HG03025 (cell line): ENCODE measurements at regions not wholly inside any gene's neighbourhood (a gene's known extent, or its start where the extent isn't known, plus 50 kb on each side); places are given as distances from the start of the nearest gene placed in this dataset.
"Not testable (repeated sequence)": the region's sequence is repeated elsewhere in the genome, so short reads cannot be mapped to it uniquely, and the experiment has no call there.

Experiments
- ATAC-seq: cut with Tn5 transposase; IDR thresholded peaks from one replicate; pipeline ENCODE4 v1.9.1; 2021; ENCODE audit warnings: mild to moderate bottlenecking, moderate library complexity; ENCODE audit not compliant: unreplicated experiment, low FRiP score

DNA sequence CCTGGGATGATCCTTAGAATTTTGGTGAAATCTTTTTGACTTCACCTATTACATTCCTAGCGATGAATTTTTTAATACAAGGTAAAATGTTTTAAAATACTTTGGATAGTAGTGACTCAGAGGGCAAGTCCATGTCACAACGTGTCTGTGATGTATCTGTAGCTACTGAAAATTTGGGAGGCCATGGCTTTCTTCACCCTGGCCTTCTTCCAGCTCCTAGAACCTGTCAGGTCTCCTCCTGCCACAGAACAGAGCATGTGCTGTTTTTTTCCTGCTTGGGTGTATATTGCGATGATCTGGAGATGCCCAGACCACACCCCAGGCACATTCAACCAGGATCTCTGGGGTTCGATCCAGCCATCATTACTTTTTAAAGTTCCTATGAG, 194.4 kb downstream of the BTBD3 start:
- ATAC-seq: no peak

DNA sequence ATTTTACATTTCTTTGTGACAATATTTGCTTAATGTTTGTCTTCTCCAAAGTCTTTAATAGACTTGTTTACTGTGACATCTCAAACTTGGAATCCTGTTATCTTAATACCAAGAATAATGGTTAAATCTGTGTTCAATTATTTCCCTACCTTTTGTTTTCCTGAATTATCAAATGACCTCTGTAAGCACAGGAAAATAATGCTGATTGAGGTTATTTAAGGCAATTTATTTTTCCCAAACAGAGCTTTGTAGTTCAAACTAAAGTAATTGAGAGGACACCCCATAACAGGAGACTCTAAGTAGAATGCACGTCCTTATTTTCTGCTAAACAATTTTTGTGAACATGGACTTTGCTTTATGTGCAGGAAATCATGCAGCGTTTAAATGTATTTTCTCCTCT, 195.0 kb downstream of the BTBD3 start:
- no peak for ATAC-seq

DNA sequence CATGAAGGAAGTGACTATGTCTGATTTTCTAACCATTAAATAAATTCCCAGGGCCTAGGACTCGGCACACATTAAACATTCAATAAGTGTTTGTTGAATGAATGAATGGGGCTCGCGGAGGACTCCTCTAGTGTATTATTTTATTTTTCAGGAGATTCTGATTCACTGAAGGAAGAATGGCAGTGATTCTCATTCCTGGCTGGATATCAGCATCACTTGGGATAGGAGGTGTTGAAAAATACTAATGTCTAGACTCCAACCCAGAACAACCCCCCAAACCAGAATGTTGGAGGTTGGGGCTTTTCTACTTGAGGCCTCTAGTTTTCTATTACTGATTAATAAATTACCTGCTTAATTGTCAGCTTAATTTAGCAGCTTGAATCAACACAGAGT, 195.4 kb downstream of the BTBD3 start:
- no peak for ATAC-seq

DNA sequence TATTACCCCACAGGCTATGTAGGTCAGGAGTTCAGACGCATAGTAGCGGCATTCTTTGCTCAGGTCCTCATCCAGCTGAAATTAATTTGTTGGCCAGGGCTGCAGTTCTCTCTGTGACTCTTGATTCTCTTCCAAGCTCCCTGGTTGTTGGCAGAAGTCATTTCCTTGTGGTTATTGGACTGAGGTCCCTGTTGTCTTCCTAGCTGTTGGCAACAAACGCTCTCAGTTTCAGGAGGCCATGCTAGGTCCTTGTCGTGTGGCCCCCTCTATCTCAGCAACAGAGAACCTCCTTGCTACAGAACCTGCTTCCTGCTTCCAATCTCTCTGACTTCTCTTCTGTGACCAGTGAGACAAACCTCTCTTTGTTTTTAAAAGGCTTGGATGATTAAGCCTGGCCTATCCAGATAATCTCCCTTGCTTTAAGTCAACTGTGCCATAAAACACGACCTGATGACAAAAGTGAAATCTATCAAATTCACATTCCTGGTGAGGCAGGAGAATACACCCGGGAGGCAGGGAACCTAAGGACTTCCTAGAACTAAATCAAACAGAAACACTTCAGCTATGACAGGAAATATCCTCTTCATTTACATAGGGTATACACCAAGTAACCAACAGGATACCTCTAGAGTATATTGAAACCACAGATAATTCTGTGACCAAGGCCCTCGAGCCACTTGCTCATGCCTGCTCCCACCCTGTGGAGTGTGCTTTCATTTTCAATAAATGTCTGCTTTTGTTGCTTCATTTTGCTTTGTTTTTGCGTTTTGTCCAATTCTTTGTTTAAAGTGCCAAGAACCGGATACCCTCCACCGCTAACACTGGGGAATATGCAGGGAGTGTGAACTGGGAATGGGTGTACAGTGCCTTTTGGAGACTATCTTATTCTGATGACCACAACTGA, 196.0 kb downstream of the BTBD3 start:
- ATAC-seq: no peak

DNA sequence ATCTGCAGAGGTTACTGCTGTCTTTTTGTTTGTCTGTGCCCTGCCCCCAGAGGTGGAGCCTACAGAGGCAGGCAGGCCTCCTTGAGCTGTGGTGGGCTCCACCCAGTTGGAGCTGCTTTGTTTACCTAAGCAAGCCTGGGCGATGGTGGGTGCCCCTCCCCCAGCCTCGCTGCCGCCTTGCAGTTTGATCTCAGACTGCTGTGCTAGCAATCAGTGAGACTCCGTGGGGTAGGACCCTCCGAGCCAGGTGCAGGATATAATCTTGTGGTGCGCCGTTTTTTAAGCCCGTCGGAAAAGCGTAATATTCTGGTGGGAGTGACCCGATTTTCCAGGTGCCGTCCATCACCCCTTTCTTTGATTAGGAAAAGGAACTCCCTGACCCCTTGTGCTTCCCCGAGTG, 211.4 kb downstream of the BTBD3 start:
- ATAC-seq: not testable (repeated sequence)

DNA sequence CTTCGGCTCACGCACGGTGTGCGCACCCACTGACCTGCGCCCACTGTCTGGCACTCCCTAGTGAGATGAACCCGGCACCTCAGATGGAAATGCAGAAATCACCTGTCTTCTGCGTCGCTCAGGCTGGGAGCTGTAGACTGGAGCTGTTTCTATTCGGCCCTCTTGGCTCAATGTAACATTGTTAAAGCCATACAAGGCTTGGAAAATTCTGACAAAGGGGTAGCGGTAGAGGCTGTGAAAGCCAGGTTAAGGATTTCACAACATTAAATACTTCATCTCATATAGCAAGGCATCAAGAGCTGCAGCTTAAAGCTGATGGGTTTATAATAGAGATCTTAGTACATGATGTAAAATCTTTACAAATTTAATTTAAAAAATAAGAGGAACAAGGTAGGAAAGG, 211.8 kb downstream of the BTBD3 start:
- ATAC-seq: not testable (repeated sequence)

DNA sequence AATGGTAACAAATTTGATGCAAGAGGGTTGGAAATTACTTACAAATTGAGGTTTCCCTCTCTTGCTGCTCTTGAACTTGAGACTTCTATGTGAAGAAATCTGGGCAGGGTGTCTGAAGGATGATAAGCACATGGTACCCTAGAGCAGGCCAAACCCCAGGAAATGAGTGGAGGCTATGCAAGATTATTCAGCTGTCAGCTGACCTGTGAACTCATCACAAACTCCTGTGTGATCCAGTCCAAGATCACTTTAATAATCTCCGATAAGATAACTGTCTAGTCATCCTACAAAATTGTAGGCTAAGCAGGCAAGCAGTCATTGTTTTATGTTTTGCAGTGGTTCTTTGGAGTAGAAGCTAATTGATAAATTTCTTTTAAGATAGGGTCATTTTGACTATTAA, 213.1 kb downstream of the BTBD3 start:
- no peak for ATAC-seq

DNA sequence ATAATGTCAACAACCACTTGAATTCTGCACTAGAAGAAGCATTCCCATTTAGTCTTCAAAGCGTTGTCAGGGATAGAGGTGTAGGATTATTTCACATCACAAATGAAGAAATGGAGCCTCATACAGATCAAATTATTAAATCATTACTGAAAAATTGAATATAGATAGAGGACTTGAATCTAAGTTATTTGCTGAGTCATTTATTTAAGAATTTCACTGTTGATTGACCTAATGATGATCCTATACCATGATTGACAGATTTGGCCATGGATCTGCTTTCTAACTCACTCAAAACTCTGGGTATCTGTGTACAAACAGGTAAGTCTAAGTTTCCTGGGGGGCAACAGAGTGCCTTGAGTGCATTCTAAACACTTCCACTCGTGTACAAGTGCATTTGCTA, 215.9 kb downstream of the BTBD3 start:
- ATAC-seq: no peak

DNA sequence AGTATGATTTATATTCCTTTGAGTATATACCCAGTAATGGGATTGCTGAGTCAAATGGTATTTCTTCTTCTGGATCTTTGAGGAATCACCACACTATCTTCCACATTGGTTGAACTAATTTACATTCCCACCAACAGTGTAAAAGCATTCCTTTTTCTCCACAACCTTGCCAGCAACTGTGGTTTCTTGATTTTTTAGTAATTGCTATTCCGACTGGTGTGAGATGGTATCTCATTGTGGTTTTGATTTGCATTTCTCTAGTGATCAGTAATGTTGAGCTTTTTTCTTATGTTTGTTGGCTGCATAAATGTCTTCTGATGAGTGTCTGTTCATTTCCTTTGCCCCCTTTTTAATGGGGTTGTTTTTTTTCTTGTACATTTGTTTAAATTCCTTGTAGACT, 228.3 kb downstream of the BTBD3 start:
- ATAC-seq: not testable (repeated sequence)

DNA sequence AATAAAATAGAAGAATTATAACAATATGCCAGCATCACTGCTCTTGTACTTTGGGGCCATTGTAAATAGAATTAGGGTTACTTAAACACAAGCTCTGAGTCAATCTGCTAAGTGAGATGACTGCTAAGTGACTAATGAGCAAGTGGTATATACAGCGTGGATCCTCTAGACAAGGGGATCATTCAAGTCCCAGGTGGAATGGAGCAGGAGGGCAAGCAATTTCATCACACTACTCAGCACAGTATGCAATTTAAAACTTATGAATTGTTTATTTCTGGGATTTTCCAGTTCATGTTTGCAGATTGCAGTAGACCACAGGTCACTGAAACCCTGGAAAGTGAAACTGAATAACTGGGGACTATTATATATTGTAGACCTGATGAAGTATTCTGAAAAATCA, 235.3 kb downstream of the BTBD3 start:
- ATAC-seq: no peak

DNA sequence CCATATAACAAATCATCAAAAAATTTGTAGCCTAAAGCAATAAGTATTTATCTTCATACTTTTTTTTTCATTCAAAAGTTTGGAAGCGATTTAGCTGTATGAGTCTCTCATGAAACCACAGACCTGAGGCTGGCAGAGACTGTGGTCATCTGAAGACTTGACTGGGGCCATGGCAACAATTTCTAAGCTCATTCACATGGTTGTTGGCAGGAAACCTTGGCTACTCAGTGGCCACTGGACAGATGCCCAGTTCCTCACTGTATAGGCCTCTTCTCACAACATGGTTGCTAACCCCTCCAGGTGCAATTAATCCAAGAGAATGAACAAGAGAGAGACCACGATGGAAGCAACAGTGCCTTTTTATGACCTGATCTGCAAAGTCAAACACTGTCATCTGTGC, 235.9 kb downstream of the BTBD3 start:
- no peak for ATAC-seq

DNA sequence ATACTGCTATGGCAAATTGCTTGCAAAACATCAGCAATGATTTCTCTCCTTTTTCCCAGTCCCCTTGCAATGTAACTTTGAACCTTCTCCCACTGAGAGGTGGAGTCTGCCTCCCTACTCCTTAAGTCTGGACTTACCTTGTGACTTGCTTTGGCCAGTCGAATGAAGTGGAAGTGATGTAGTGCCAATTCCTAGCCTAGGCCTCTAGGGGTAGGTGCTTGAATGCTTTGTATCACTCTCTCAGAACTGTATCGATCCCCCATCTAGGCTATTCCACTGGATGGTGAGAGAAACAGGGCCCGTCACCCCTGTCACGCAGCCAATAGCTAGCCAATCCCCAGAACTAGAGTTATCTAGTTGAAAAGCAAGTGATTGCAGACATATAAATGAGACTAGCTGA, 238.6 kb downstream of the BTBD3 start:
- ATAC-seq: no peak

DNA sequence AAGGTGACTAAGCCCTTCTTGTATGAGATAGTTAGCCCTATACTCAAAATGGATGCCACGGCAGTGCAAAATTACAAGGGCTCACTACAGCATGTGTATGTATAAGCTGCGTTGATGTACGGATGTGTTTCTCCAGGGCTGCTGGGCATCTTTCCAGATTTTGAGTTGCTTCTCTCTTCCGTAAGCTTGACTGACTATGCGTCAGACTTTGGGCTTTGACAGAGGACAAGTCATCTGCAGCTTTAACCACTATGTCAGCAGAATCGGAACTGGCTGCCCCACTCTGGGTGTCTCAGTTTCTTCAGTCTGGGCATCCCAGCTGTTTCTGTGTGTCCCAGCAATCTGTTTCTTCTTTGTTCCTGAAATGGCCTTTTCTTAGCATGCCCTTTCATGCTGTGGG, 241.6 kb downstream of the BTBD3 start:
- no peak for ATAC-seq

DNA sequence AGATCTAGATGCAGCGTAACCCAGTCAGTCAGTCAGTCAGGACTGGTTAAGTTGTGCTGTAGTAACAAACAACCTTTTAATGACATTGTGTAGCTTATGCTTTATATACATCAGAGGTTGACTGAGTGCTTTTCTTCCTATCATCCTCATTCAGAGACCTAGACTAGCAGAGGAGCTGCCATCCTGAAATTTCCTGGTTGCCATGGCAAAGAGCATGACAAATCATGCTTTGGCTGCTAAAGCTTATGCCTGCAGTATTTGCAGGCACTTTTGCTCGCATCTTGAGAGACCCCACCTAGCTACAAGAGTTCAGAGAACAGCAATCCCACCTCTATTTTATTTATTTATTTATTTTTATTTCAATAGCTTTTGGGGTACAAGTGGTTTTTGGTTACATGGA, 244.0 kb downstream of the BTBD3 start:
- no peak for ATAC-seq

DNA sequence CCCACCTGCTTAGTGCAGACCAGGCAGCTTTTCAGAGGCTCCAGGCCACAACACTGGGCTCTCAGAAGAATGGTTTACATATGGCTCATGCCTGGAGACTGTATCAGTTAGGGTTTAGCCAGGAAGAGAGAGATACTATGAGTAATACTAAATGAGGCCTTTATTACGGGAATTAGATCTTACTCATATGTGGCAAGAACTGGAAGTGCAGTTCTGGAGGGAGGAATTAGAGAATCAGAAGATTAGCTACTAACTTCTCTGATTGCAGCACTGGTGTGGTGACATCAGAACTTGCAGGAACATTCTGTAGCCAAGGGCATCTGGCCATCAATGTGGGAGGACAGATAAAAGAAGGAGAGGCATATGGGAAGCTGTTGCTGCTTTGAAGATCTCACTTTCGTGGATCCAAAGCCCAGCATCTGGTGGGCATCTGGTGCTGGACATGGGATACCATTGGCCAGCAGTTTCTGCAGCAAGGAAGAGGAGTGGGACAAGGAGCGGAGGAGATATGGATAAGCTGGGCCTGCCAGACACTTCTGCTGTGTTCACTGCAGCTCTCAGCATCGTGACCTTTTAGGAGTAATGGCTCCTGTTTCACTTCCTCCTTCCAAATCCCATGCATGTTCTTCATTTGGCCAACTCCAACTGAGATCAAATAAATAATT, 248.5 kb downstream of the BTBD3 start:
- no peak for ATAC-seq

DNA sequence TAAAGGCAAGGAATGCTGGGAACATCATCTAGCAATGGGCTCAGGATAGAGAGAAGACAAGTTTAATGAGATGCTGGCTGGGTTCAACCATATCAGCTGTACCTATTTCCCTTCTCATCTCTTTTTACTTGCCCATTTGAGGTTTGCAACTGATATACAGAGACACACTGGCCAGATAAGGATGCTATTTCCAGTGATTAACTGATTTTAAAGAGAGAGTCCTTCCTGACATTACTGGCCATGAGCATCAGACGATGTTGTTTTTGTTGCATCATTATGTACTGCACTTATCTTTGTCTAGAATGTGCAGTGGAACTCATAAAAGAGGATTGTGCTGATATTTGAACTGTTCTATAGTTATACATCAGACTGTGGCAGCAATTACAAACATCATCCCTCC, 252.7 kb downstream of the BTBD3 start:
- no peak for ATAC-seq

DNA sequence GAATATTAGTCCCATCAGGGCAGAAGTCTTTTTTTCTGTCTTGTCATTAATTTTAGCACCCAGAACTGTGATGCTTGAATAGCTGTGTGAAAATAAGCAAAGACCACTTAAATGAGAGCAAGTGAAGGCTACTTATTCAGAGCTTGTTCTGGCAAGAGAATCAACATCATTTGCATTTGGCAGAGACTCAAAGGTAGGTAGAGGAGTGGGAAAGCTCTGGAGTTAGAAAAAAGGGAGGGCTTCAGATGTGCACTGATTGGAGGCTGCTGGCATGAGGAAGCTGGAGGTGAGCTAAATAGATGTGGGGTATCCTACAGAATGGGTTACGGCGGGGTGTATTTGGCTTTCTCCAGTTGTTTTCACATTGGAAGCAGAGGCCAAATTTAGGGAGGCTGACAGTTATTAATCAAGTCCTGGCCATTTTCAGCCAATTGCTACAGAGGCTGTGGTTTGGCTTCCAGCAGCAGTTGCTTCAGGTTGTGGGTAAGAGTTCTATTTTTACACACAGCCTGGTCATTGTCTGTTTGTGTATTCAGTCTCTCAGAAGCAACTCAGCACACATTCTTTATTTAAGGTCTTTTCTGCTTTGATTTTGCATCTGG, 254.3 kb downstream of the BTBD3 start:
- no peak for ATAC-seq

DNA sequence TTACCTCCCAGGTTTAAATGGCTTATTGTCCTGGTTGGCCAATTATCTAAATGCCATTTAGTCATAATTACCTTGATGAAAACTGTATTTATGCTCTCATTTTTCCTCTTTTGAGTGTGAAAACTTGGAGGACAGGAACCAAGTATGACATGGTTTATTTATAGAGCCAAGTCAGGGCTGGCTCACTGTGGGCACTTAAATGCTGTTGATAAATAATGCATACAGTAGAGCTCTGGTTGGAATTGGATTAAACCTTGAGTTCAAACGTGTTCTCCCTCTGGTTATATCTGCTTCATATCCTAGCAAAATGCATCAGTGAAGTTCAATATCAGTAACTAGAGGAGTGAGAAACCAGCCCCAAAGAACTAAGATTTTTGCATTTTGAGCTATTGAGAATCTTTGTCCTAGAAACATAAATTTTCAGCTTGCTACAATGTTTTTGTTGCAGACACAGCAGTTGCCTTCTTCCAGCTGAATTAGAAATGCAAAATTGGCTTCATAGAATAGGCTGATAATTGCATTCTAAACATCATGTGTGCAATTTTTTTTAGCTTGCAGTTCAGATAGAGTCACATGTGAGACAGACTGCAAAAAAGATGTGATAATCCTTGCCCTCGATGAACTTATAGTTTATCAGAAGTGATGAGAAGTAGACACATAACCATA, 255.8 kb downstream of the BTBD3 start:
- no peak for ATAC-seq

DNA sequence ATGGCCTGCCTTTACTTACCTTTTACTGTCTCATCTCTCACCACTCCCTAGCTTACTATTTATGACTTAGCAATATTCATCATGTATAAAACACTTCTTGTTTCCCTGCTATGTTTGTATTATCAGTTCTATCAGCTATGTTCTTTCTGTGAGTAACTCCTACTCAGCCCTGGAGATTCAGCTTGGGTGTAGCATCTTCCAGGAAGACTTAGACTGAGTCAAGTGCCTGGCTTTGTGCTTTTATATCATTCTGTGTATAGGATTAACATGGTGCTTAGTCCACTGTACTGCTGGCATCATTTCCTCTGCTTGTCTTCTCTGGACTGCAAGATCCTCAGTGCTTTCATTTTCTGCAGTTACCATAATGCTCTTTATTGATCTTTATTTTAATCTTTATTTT, 257.8 kb downstream of the BTBD3 start:
- no peak for ATAC-seq

DNA sequence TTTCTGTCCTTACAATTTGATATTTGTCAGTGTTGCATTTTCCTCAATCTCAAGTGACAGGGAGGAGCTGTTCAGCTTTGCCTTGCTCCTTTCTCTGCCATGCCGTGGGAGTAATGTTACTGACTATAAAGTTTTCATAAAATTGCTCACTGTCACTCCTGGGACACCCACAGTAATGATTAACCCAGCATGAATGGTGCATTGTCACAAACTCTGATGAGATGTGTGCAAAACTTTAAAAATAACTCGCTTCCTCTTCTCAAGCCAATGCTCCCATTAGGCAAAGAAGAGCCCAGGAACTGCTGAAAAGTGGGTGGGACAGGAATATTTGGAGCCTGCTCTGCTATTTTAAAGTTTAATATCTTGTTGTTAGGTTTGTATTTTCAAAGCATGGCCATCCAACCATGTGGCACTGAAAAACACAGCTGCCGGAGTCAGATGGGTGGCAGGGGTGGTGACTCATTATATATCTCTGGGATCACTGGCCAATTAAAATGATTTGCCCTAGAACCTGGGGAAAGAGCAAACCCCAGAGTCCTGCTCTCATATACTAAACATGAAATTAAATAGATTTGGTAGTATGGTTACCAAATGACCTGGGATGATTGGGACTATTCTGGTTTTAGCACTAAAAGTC, 260.1 kb downstream of the BTBD3 start:
- no peak for ATAC-seq

DNA sequence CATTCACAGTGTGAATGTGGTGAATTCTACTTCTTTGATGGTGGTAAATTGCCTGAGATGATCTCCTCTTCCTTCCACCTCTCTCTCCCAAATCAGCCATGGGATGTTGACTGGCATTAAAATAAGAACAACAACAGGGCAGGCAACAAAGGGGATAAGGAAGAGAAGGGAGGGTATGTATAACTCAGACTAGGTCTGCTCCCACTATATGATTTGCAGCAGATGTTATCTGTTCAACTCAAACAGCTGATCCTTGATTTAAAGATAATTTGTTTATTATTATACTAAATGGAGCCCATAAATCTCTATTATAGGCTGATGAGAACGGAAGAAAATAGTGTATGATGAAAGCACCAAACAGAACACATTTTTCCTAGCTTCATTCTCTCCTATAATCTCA, 262.0 kb downstream of the BTBD3 start:
- ATAC-seq: no peak
